Omental fat pad (tissue), 3 donors: ENCODE measurements at regions not wholly inside any gene's neighbourhood (a gene's known extent, or its start where the extent isn't known, plus 50 kb on each side); places are given as distances from the start of the nearest gene placed in this dataset.
"Not testable (repeated sequence)": the region's sequence is repeated elsewhere in the genome, so short reads cannot be mapped to it uniquely, and the experiment has no call there.

Source experiments
- ATAC-seq: fragments of 150-250 bp; one replicate; pipeline ENCODE4 v1.9.1; 2016; ENCODE audit warnings: mild to moderate bottlenecking, moderate library complexity; ENCODE audit not compliant: low FRiP score
- DNase-seq: peaks from one replicate; pipeline ENCODE4 v3.0.0-alpha.2; 2019; ENCODE audit warnings: low spot score
- TF ChIP-seq, protein P1 (sequence below), 3 donors: fragments of 450-650 bp; IDR thresholded peaks; one replicate each; pipeline ENCODE4 v1.5.1; 2016 to 2017; ENCODE audit warnings: antibody characterized with exemption in 3 of 3, mild to moderate bottlenecking in 3 of 3, moderate library complexity in 2 of 3

DNA sequence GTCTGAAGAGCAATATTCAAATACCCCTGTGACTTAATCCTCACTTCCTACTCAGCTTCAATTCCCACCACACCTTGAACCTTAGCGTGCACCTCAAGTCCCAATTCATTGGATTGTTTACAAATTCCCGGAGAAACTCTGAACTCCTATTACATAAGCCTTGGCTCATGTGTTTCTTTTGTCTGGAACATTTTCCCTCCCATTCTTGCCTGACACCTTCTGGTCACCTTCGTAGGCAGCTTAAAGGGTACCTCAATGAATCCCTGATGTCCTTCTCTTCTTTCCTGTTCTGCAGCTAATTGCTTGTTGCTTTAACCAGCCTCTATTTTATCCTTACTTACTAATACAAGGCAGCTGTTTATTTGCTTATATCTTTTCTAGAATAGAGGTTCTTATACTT, 85.0 kb upstream of the SEL1L start:
- no peak for ATAC-seq
- no peak for DNase-seq
- TF ChIP-seq, protein P1, sequence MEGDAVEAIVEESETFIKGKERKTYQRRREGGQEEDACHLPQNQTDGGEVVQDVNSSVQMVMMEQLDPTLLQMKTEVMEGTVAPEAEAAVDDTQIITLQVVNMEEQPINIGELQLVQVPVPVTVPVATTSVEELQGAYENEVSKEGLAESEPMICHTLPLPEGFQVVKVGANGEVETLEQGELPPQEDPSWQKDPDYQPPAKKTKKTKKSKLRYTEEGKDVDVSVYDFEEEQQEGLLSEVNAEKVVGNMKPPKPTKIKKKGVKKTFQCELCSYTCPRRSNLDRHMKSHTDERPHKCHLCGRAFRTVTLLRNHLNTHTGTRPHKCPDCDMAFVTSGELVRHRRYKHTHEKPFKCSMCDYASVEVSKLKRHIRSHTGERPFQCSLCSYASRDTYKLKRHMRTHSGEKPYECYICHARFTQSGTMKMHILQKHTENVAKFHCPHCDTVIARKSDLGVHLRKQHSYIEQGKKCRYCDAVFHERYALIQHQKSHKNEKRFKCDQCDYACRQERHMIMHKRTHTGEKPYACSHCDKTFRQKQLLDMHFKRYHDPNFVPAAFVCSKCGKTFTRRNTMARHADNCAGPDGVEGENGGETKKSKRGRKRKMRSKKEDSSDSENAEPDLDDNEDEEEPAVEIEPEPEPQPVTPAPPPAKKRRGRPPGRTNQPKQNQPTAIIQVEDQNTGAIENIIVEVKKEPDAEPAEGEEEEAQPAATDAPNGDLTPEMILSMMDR (IDR thresholded peaks at IDR 0.05): no peak

DNA sequence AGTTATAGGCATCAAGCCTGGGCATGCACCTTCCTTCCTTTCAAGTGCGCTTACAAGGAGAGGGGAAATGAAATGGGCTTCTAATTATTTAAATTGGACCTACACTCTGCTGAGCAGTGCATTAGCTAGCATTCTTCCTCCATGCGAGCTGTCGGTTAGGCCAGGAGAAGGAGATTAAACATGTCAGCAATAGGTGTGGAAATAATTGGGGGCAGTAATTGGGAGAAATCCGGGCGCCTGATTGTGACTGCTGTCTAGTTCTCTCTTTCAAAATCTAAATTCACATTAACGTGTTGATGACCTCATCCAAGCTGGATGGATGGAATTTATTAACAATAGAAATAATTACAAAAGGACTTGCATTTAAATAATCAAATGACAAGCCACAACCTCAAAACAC, 86.2 kb upstream of the SEL1L start:
- ATAC-seq: no peak
- TF ChIP-seq, protein P1 (IDR thresholded peaks at IDR 0.05): no peak
- DNase-seq: no peak

DNA sequence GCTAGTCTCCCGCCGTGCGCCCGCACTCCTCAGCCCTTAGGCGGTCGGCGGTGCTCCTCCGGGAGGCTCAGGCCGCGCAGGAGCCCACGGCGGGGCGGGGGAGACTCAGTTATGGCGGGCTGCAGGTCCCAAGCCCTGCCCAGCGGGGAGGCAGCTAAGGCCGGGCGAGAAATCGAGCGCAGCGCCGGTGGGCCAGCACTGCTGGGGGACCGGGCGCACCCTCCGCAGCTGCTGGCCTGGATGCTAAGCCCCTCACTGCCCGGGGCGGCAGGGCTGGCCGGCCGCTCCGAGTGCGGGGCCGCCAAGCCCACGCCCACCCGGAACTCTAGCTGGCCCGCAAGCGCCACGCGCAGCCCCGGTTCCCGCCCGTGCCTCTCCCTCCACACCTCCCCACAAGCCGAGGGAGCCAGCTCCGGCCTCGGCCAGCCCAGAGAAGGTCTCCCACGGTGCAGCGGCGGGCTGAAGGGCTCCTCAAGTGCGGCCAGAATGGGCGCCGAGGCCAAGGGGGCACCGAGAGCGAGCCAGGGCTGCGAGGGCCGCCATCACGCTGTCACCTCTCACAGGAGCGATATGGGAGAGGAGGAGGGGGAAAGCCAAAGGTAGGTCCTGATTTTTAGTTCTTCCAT, 90.2 kb upstream of the SEL1L start:
- not testable (repeated sequence) for ATAC-seq, DNase-seq

DNA sequence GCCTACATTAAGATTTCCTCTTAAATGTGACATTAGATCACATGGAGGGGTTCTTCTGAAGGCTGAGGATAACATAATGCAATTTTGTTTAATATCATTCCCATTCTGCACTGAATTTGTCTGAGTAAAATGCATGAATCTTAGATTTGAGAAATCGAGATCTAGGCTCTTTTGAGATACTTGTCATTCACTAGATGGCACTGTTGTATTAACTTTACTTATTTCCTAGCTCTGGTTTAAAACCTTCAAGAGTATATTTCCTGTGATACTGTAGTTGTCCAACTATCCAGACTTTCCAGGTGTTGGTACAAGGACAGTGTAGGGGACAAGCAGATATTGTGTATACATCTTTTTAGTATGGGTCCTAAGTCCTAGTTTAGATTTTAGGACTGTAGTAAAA, 91.7 kb upstream of the SEL1L start:
- TF ChIP-seq, protein P1 (IDR thresholded peaks at IDR 0.05): no peak
- no peak for ATAC-seq
- no peak for DNase-seq

DNA sequence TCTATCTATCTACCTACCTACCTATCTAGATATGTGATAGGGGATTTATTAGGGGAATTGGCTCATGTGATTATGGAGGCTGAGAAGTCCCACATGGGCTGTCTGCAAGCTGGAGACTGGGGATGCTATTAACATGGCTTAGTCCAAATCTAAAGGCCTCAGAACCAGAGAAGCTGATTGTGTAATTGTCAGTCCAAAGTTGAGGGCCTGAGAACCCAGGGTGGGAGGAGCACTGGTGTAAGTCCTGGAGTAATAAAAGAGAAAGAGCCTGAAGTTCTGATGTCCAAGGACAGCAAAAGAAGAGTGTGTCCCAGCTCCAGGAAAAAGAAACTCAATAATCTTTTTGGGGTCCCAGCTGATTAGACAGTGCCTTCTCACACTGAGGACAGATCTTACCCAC, 98.5 kb upstream of the SEL1L start:
- TF ChIP-seq, protein P1 (IDR thresholded peaks at IDR 0.05): no peak
- ATAC-seq (no peak), DNase-seq (no peak)

DNA sequence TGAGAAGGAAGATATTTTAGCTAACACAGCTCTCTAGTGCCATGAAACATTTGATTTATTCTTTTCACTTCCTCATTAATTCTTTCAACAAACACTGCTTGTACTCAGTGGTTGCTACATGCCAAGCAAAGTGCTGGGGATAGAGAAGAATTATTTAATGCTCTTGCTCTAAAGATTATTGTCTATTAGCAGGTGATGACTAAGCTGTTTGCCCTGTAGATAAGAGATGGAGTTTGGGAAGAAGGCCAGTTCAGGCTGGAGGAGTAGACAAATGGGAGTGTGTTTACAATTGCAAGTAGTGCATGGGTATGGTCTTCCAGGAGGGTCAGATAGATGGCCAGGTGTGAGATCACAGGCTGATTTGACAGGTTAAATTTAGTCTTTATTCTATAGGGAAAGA, 99.8 kb upstream of the SEL1L start:
- TF ChIP-seq, protein P1 (IDR thresholded peaks at IDR 0.05): no peak
- ATAC-seq (no peak), DNase-seq (no peak)

DNA sequence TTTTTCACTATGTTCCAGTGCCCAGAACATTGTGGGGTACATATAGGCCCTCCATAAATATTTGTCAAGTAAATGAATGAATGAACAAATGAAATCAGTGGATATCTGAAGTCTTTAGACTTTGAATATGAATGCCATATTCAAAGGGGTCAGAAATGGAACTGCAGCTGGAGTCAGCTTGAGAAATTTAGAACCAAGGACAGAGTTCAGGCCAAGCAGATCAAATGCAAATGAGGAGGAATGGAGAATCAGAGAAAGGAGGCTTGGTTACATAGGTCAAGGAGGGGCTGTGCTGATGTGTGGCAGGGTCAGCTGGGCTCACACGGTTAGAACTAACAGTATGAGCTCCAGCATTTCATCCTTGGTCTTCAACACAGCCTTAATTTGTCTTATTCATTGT, 104.0 kb upstream of the SEL1L start:
- no peak for DNase-seq
- no peak for ATAC-seq

More for the DNA sequence above, 104.0 kb upstream of the SEL1L start:
- TF ChIP-seq, protein P1 (IDR thresholded peaks at IDR 0.05): no peak
